ENCODE measurements at regions not wholly inside any gene's neighbourhood (a gene's known extent, or its start where the extent isn't known, plus 50 kb on each side); places are given as distances from the start of the nearest gene placed in this dataset.

GRCh38 chr4:179114615-179115014, 1672.4 kb upstream of the AGA start:
- no peak for TF ChIP-seq POLR2A (IDR thresholded peaks at IDR 0.05; ENCODE audit: low read depth)
- TF ChIP-seq CTCF (IDR thresholded peaks at IDR 0.05): no peak
- no peak for TF ChIP-seq EP300 (IDR thresholded peaks at IDR 0.05)

Measured in esophagus muscularis mucosa (tissue), 4 donors.